ENCODE measurements at regions not wholly inside any gene's neighbourhood (a gene's known extent, or its start where the extent isn't known, plus 50 kb on each side); places are given as distances from the start of the nearest gene placed in this dataset.

- WGBS, result 13% methylated on average over 1 of the region's 1 CpG
- TF ChIP-seq CTCF (IDR thresholded peaks at IDR 0.05) (no peak), POLR2A (IDR thresholded peaks at IDR 0.05) (no peak), EP300 (IDR thresholded peaks at IDR 0.05) (no peak)
- Histone ChIP-seq H3K9me3 (no peaks in the 10 kb centered on the region), H3K4me3 (no peak overlapping the region), H3K36me3 (no peaks in the 10 kb centered on the region), H3K27me3 (no peaks in the 10 kb centered on the region), H3K4me1 (peaks cover 14% of the 10 kb centered on the region), H3K27ac (no peak overlapping the region)
- no peak for DNase-seq (ENCODE audit: low spot score in 2 of 2)
Measured at GRCh38 chr7:27032839-27033238, 63.0 kb downstream of the HOXA1 start.

- TF ChIP-seq POLR2A (IDR thresholded peaks at IDR 0.05), result no peak
- TF ChIP-seq POLR2AphosphoS5 (IDR thresholded peaks at IDR 0.05), result no peak
- no peak for TF ChIP-seq EP300 (IDR thresholded peaks at IDR 0.05)
- H3K27me3 ChIP-seq, result no peaks in the 10 kb centered on the region
- H3K4me1 ChIP-seq, result peaks cover 14% of the 10 kb centered on the region
- peak overlapping the region; percentile 1 for H3K27ac ChIP-seq
- H3K4me3 ChIP-seq, result no peak overlapping the region
- no peaks in the 10 kb centered on the region for H3K9me3 ChIP-seq
- no peak for DNase-seq (ENCODE audit: low spot score in 2 of 2)
- 78% methylated on average over 8 of the region's 8 CpGs for WGBS
- H3K36me3 ChIP-seq, result no peaks in the 10 kb centered on the region
Measured at GRCh38 chr7:27031289-27032172, 64.3 kb downstream of the HOXA1 start.

- WGBS, result 78% methylated on average over 7 of the region's 7 CpGs
- TF ChIP-seq POLR2AphosphoS5 (IDR thresholded peaks at IDR 0.05), result no peak
- no peak for TF ChIP-seq CTCF (IDR thresholded peaks at IDR 0.05)
- TF ChIP-seq POLR2A (IDR thresholded peaks at IDR 0.05), result no peak
- TF ChIP-seq EP300 (IDR thresholded peaks at IDR 0.05), result no peak
- peaks cover 14% of the 10 kb centered on the region for H3K4me1 ChIP-seq
- H3K9me3 ChIP-seq, result no peaks in the 10 kb centered on the region
- H3K4me3 ChIP-seq, result no peak overlapping the region
- no peaks in the 10 kb centered on the region for H3K36me3 ChIP-seq
- no peak for DNase-seq (ENCODE audit: low spot score in 2 of 2)
- H3K27me3 ChIP-seq, result no peaks in the 10 kb centered on the region
- no peak overlapping the region for H3K27ac ChIP-seq
Measured at GRCh38 chr7:27030393-27031050, 65.3 kb downstream of the HOXA1 start.

- no peak for DNase-seq (ENCODE audit: low spot score in 2 of 2)
- Histone ChIP-seq H3K27me3 (no peaks in the 10 kb centered on the region), H3K9me3 (no peaks in the 10 kb centered on the region), H3K4me3 (no peak overlapping the region), H3K4me1 (no peaks in the 10 kb centered on the region), H3K36me3 (no peaks in the 10 kb centered on the region), H3K27ac (no peak overlapping the region)
- TF ChIP-seq CTCF (IDR thresholded peaks at IDR 0.05) (no peak), POLR2A (IDR thresholded peaks at IDR 0.05) (no peak), POLR2AphosphoS5 (IDR thresholded peaks at IDR 0.05) (no peak), EP300 (IDR thresholded peaks at IDR 0.05) (no peak)
- 38% methylated on average over 8 of the region's 8 CpGs for WGBS
Measured at GRCh38 chr7:27025270-27025669, 70.5 kb downstream of the HOXA1 start.

GRCh38 chr7:27010068-27010467 lies 85.7 kb downstream of the HOXA1 start:
- TF ChIP-seq POLR2A (IDR thresholded peaks at IDR 0.05), result no peak
- TF ChIP-seq EP300 (IDR thresholded peaks at IDR 0.05), result no peak
- no peak for TF ChIP-seq CTCF (IDR thresholded peaks at IDR 0.05)
- no peak for TF ChIP-seq POLR2AphosphoS5 (IDR thresholded peaks at IDR 0.05)
- Histone ChIP-seq H3K9me3 (peaks cover 6% of the 10 kb centered on the region), H3K36me3 (no peaks in the 10 kb centered on the region), H3K27me3 (no peaks in the 10 kb centered on the region), H3K4me1 (no peaks in the 10 kb centered on the region), H3K4me3 (no peak overlapping the region), H3K27ac (no peak overlapping the region)
- WGBS, result 89% methylated on average over 3 of the region's 3 CpGs
- no peak for DNase-seq (ENCODE audit: low spot score in 2 of 2)

Data from suprapubic skin (tissue), 4 donors.